Esophagus muscularis mucosa (tissue), 3 donors: ENCODE measurements at regions not wholly inside any gene's neighbourhood (a gene's known extent, or its start where the extent isn't known, plus 50 kb on each side); places are given as distances from the start of the nearest gene placed in this dataset.

Source experiments
- POLR2A ChIP-seq: fragments of 450-650 bp; IDR thresholded peaks from one replicate; pipeline ENCODE4 v1.6.1; 2017; ENCODE audit warnings: antibody characterized with exemption, moderate library complexity, mild to moderate bottlenecking, low read depth
- POLR2AphosphoS5 ChIP-seq, 2 donors: sonication (generic); formaldehyde crosslinking; IDR thresholded peaks; one replicate each; pipeline ENCODE4 v1.6.1; 2017; ENCODE audit warnings: antibody characterized with exemption in 2 of 2
- TF ChIP-seq, protein P1 (sequence below), 3 experiments: fragments of 200-600 bp in 2 of 3; fragments of 450-650 bp in 1 of 3; sonication (generic) in 2 of 3; IDR thresholded peaks; one replicate each; pipeline ENCODE4 v1.5.1; 2017 to 2019; ENCODE audit warnings: antibody characterized with exemption in 3 of 3, mild to moderate bottlenecking in 2 of 3, moderate library complexity in 1 of 3

- TF ChIP-seq, protein P1, sequence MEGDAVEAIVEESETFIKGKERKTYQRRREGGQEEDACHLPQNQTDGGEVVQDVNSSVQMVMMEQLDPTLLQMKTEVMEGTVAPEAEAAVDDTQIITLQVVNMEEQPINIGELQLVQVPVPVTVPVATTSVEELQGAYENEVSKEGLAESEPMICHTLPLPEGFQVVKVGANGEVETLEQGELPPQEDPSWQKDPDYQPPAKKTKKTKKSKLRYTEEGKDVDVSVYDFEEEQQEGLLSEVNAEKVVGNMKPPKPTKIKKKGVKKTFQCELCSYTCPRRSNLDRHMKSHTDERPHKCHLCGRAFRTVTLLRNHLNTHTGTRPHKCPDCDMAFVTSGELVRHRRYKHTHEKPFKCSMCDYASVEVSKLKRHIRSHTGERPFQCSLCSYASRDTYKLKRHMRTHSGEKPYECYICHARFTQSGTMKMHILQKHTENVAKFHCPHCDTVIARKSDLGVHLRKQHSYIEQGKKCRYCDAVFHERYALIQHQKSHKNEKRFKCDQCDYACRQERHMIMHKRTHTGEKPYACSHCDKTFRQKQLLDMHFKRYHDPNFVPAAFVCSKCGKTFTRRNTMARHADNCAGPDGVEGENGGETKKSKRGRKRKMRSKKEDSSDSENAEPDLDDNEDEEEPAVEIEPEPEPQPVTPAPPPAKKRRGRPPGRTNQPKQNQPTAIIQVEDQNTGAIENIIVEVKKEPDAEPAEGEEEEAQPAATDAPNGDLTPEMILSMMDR (IDR thresholded peaks at IDR 0.05), result no peak
- no peak for TF ChIP-seq POLR2AphosphoS5 (IDR thresholded peaks at IDR 0.05)
- no peak for TF ChIP-seq POLR2A
These were observed 298.9 kb downstream of the TMEM38B start for GRCh38 chr9:105993116-105993854.
